GM18858 (cell line): ENCODE measurements at regions not wholly inside any gene's neighbourhood (a gene's known extent, or its start where the extent isn't known, plus 50 kb on each side); places are given as distances from the start of the nearest gene placed in this dataset.
"Not testable (repeated sequence)": the region's sequence is repeated elsewhere in the genome, so short reads cannot be mapped to it uniquely, and the experiment has no call there.

Source experiments
- ATAC-seq: cut with Tn5 transposase; IDR thresholded peaks from one replicate; pipeline ENCODE4 v1.9.1; 2021; ENCODE audit not compliant: unreplicated experiment

DNA sequence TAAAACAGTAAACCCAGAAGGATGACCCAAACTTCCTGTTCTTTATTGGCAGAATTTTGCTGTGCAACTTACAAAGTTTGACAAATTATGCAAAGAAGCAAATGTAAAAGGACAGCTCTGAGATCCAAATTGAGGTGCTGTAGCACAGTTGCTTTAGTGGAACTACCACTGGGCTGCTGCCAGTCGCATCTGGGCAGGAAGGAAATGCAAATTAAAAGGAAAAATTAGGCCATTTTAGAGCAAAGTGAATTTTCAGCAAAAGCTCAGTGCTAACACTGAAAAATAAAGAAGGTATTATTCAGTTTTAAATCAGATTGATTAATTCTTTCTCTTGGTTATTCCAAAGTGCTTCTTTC is 104.5 kb downstream of the ZMAT3 start:
- ATAC-seq, result peak; percentile 9

DNA sequence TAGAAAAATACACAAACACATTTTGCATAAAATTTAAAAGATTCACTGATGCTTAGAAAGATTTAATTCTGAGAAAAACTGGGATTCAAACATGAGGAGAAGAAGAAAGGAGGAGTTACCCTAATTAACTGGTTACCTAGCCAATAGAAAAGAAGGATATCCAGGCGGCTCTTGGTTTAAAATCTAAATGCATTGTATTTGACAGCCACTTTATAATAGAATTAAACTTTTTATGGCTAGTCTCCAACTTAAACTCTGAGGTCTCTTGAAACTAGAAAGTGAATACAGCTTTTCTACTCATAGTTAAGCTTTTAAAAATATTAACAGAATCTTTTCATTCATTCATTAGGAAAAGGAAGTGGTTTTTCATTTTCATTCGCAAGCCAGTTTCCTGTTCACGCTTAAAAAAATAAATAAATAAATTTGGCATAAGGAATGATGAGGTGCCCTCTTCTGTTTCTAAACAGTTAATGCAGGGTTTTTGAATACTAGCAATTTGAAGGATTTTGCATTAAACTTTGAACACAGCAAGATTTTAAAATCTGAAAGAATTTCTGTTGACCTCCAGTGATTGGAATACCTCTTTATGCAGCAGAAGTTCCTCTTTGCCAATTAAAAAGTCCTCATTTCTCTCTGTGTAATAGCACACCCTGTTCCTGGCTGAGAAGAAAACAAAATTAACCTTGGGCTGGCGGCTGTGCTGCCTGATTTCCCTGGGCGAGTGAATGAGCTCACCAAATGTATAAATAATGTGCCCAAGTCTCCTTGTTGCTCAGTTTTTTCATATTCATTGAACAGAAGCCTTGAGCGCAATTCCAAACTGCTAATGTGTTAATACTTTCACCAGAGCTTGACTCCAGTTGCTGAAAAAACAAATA is 105.1 kb downstream of the ZMAT3 start:
- peak; percentile 36 for ATAC-seq

DNA sequence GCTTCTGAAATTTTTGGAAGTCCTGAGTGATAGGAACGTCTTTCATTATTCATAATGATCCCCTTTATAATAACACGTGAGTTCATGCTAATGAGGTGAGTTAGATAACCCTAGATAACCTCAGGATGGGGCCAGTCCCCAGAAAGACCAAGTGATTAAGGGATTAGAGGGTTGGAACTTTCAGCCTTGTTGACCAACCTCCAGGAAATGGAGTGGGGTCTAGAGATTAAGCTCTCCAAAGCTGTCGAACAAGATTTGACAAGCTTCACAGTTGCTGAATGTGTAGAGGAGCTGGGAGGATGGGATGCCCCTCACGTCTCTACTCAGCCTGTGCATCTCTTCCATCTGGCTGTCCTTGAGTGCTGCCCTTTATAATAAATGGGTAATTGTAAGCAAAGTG is 107.1 kb downstream of the ZMAT3 start:
- ATAC-seq, result no peak

DNA sequence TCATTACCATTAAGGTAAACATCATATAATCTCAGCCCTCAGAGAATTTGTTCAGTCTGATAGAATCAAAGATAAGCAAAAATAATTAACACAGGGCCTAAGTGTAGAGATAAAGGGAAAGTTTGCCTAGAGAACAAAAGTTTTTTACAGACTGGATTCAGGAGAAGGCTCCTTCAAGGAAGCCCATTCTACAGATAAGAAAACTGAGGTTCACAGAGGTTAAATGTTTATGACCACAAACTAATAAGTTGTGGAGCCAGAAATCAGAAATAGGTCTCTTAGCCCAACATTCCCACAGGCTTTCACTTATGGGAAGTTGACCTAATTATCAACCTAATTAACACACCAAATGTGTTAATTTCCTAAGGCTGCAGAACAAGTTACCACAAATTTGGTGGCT is 110.7 kb downstream of the ZMAT3 start:
- ATAC-seq, result no peak

DNA sequence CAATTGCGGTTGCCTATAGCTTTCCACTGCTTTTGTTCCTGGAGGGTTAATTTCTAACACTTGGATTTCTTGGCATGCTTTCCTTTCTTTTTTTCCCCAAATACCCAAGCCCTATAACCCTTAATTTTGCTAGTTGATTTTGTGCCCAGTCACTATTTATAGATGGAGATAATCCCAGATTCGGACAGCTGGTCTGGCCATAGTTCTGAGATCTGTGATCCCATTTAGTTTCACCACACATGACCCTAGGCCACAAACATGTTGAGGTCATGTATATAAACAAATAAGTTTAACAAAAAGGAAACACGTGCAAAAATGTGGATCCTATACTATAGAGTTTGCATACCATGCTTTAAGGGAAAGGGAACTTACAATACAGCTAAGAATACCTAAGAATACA is 111.4 kb downstream of the ZMAT3 start:
- no peak for ATAC-seq

DNA sequence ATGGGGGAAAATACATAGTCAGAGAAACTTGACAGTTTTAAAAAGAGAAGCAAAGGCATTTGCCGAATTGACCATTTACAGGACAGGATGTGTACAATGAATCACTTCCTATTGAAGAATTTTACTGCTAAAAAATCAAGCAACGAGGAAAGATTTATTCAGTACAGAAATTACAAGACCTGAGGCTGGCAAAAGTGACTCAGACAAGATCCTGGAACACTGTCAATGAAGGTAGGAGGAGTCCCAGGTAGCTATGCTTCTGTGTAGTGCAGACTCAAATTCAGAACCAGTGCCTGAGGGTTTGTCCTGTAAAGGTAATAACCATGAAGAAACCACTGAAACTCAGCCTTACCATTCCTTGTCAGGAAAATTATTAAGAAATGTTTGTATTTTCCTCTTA is 120.9 kb downstream of the ZMAT3 start:
- no peak for ATAC-seq

DNA sequence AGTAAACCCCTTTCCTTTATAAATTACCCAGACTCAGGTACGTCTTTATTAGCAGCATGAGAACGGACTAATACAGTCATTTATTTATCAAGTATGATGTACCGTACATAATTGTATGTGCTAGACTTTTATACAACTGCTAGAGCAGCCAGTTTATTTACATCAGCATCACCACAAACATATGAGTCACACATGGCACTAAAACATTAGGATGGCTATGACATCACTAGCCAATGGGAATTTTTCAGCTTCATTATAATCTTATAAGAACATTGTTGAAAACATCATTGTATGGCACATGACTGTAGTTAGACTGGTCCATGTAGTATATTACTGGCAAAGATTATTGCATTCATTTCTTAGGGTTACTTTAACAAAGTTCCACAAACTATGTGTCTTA is 121.7 kb downstream of the ZMAT3 start:
- ATAC-seq, result no peak

DNA sequence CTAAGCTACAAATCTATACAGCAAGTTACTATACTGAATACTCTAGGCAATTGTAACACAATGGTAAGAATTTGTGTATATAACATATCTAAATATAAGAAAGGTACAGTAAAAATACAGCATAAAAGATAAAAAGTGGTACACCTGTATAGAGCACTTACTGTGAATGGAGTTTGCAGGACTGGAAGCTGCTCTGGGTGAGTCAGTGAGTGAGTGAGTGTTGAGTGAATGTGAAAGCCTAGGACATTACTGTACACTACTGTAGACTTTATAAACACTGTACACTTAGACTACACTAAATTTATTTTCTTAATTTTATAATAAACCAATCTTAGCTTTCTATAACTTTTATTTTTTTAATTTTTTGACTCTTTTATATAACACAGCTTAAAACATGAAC is 123.1 kb downstream of the ZMAT3 start:
- no peak for ATAC-seq

DNA sequence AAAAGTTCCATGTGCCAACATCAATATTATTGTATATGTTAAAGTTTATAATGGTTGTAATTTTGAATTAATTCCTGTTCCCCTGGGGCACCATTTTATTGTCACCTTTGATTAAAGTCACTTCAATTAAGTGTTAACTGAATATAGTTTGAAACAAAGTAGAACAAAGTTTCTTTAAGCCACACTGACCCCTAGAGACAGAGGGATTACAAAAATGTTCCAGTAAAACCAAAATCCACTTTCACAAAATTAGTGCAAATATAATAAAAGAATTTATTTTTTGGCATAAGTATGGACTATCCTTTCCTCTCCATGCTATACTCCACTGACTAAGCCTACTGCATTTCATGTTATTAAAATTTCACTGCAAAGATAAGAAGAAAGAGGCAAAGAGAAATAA is 123.9 kb downstream of the ZMAT3 start:
- no peak for ATAC-seq

DNA sequence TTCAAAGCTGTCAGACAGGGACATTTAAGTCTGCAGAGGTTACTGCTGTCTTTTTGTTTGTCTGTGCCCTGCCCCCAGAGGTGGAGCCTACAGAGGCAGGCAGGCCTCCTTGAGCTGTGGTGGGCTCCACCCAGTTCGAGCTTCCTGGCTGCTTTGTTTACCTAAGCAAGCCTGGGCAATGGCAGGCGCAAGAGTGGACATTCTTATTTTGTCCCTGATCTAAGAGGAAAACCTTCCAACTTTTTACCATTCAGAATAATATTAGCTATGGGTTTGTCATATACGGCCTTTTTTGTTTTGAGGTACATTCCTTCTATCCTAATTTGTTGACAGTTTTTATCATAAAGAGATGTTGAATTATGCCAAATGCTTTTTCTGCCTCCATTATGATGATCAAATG is 129.3 kb downstream of the ZMAT3 start:
- ATAC-seq, result not testable (repeated sequence)

DNA sequence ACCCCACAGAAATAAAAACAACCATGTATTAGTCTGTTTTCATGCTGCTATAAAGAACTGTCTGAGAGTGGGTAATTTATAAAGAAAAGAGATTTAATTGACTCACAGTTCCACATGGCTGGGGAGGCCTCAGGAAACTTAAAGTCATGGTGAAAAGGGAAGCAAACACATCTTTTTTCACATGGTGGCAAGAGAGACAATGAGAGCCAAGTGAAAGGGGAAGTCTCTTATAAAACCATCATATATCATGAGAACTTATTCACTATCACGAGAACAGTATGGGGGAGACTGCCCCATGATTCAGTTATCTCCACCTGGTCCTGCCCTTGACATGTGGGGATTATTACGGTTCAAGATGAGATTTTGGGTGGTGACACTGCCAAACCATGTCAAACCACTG is 141.5 kb downstream of the ZMAT3 start:
- ATAC-seq, result no peak

DNA sequence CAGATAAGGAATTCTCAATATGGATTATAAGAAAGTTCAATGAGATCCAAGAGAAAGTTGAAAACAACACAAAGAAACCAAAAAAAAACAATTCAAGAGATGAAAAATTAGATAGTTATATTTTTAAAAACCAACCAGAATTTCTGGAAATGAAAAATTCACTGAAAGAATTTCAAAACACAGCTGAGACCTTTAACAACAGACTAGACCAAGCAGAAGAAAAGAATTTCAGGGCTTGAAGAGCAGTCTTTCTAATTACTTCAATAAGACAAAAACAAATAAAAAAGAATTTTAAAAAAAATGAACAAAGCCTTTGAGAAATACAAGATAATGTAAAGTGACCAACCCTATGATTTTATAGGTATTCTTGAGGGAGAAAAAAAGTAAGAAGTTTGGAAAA is 155.4 kb downstream of the ZMAT3 start:
- no peak for ATAC-seq

DNA sequence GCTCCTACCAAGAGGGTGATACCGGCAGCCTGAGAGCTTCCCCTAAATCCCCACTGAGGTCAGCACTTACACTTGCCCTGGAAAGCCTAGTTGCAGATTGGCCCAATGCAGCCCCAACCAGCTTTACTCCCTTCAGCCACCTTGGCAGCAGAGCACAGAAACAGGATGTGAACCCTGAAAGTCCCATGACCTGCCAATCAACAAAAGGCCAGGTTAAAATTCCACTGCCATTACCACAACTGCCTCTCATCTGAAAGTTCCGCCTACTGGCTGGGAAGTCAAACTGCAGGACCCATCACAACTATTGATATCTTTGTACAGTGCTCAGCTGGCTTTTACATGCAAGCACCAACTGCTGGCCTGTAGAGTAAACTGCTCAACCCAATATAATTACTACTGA is 156.2 kb downstream of the ZMAT3 start:
- no peak for ATAC-seq

DNA sequence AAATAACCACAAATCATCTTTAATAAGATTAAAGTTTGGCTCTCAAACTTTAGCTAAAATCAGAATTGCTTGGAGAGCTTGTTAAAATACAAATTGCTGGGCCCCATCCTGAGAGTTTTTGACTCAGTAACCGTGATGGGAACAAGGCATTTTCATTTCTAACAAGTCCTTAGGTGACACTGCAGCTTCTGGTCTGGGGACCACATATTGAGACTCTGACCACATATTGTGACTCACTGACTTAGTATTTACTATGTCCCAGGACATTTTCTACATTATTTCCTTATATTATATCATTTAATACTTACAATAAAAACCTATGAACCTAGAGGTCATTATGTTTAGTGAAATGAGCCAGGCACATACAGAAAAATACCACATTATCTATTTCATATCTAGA is 164.5 kb downstream of the ZMAT3 start:
- no peak for ATAC-seq

DNA sequence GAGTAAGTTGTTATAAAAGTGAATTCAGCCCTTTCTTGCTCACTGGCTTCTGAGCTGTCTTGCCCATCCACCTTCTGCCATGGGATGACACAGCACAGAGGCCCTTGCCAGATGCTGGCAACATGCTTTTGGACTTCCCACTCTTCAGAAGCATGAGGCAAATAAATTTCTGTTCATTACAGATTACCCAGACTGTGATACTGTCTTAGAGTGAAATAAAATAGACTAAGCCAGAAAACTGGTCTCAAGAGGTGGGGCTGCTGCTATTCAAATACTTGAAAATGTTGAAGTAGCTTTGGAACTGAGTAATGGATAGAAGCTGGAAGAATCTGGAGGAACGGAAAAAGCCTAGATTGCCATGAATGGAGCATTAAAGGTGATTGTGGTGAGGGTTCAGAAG is 170.4 kb downstream of the ZMAT3 start:
- ATAC-seq, result no peak

DNA sequence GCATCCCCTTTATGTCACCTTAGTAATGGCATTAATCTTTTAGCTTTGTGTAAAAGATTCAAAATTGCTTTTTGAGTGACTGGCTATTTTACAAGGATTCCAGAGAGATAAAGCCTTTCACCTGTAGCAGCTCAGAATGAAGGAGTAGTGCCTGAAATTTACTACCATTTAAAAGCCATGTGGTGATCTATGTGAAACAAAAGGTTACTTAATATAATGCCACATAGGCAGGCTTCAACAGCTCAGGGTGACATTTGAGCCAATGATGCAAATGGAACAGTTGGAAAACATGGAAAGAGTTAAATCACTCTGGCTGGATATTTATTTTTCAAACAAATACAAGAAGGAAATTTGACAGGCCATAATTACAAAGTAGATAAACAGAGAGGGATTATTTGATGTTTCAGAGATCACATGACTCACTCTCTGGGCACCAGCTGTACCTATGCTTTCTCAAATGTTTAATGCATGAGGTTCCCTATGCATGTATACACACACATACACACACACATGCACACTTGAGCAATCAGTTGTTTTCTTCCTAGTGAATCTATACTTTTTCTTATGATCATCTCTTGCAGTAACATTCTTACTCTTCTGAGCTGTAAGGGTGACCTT is 171.5 kb downstream of the ZMAT3 start:
- no peak for ATAC-seq

DNA sequence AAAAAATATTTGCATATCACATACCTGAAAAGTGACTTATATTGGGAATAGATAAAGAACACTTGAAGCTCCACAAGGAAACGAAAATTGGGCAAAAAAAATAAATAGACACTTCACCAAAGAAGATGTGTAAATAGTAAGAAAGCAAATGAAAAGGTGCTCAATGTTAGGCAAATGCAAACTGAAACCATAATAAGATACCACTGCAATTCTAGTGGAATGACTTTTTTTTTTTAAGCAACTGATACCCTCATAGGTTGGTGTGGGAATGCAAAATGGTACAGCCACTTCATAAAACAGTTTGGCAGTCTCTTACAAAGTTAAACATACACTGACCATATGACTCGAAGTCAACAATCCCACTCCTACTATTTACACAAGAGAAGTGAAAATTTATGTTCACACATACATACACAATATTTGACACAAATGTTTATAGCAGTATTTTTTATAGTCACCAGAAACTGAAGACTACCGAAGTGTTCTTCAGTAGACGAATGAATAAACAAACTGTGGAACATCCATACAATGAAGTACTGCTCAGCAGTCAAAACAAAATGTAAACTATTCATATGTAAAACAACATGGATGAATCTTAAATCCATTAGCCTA is 176.3 kb downstream of the ZMAT3 start:
- no peak for ATAC-seq
